H1 (cell line): ENCODE measurements at regions not wholly inside any gene's neighbourhood (a gene's known extent, or its start where the extent isn't known, plus 50 kb on each side); places are given as distances from the start of the nearest gene placed in this dataset.

Experiments used
- CTCF ChIA-PET: fragments of 300-600 bp; sonication (Branson Sonifier 250); formaldehyde crosslinking; loops from one replicate; lab custom pipeline; 2021; ENCODE audit not compliant: partially characterized antibody; lab: Charles Lee
- POLR2A ChIA-PET: fragments of 300-600 bp; sonication (Branson Sonifier 250); formaldehyde crosslinking; loops from one replicate; lab custom pipeline; 2021; ENCODE audit warnings: inconsistent platforms; ENCODE audit not compliant: partially characterized antibody; lab: Charles Lee
- DNase-seq, 2 experiments: peaks; one replicate each; pipeline versions ENCODE4 v3.0.0 to v3.0.0-alpha.2; 2010 to 2022; ENCODE audit warnings: low spot score in 2 of 2, low read depth in 1 of 2, mixed read lengths in 1 of 2
- FAIRE-seq: peaks from 2 replicates; lab custom pipeline; 2011; peaks lifted over from hg19 to GRCh38; lab: Jason Lieb, UNC
- H2AFZ ChIP-seq: 2 replicates; pipeline ENCODE4 v1.8.1; 2012; ENCODE audit warnings: low read length, inconsistent platforms
- H2AK5ac ChIP-seq: 2 replicates; pipeline ENCODE4 v1.6.1; 2013; ENCODE audit warnings: low read depth, low read length
- H2BK120ac ChIP-seq: replicated peaks from 2 replicates; pipeline ENCODE3; 2013; ENCODE audit warnings: low read depth, low read length, inconsistent platforms
- H2BK12ac ChIP-seq: 2 replicates; pipeline ENCODE4 v1.6.1; 2013; ENCODE audit warnings: low read depth, low read length
- H2BK15ac ChIP-seq: 2 replicates; pipeline ENCODE4 v1.6.1; 2013; ENCODE audit warnings: low read length
- H2BK20ac ChIP-seq: 2 replicates; pipeline ENCODE4 v1.6.1; 2013; ENCODE audit warnings: low read length
- H2BK5ac ChIP-seq: 2 replicates; pipeline ENCODE4 v1.6.1; 2013; ENCODE audit warnings: low read depth, low read length
- H3K14ac ChIP-seq: 2 replicates; pipeline ENCODE4 v1.6.1; 2013; ENCODE audit warnings: inconsistent platforms; ENCODE audit not compliant: insufficient read length
- H3K18ac ChIP-seq: 2 replicates; pipeline ENCODE4 v1.6.1; 2013; ENCODE audit warnings: low read length; ENCODE audit errors: extremely low read depth
- H3K23ac ChIP-seq: 2 replicates; pipeline ENCODE4 v1.6.1; 2013; ENCODE audit warnings: inconsistent platforms; ENCODE audit not compliant: insufficient read length
- H3K23me2 ChIP-seq: 2 replicates; pipeline ENCODE4 v1.6.1; 2013; ENCODE audit warnings: low read depth, low read length
- H3K27ac ChIP-seq: 2 replicates; pipeline ENCODE4 v1.6.1; 2011; ENCODE audit warnings: low read depth, low read length, inconsistent platforms
- H3K27me3 ChIP-seq, 4 experiments: replicated peaks in 1 of 4; 1 replicate in 1 of 4; 2 replicates in 3 of 4; pipeline versions ENCODE4 v1.6.1 to v1.8.1; 2011 to 2013; ENCODE audit warnings: low read length in 3 of 4, mild to moderate bottlenecking in 3 of 4, inconsistent platforms in 2 of 4, mixed read lengths in 2 of 4, moderate library complexity in 1 of 4; ENCODE audit not compliant: control insufficient read depth in 3 of 4, insufficient read depth in 3 of 4; ENCODE audit errors: extremely low read depth in 1 of 4
- H3K36me3 ChIP-seq, 4 experiments: 2 replicates each; pipeline versions ENCODE4 v1.6.1 to v1.8.1; 2011 to 2013; ENCODE audit warnings: mild to moderate bottlenecking in 4 of 4, low read length in 3 of 4, moderate library complexity in 2 of 4, control low read depth in 1 of 4, inconsistent platforms in 1 of 4; ENCODE audit not compliant: insufficient read depth in 4 of 4, control insufficient read depth in 2 of 4
- H3K4ac ChIP-seq: replicated peaks from 2 replicates; pipeline ENCODE3; 2013; ENCODE audit warnings: low read length, low read depth, mixed read lengths, inconsistent platforms; ENCODE audit not compliant: insufficient read length
- H3K4me1 ChIP-seq, 4 experiments: replicated peaks in 1 of 4; 1 replicate in 1 of 4; 2 replicates in 3 of 4; pipeline versions ENCODE4 v1.6.1 to v1.8.1; 2011 to 2013; ENCODE audit warnings: low read length in 3 of 4, inconsistent platforms in 2 of 4, mixed read lengths in 1 of 4; ENCODE audit not compliant: insufficient read depth in 4 of 4, control insufficient read depth in 3 of 4
- H3K4me2 ChIP-seq, 2 experiments: 2 replicates each; pipeline versions ENCODE4 v1.6.1 to v1.8.1; 2011 to 2013; ENCODE audit warnings: low read depth in 2 of 2, low read length in 2 of 2, control low read depth in 1 of 2, inconsistent platforms in 1 of 2, mild to moderate bottlenecking in 1 of 2; ENCODE audit not compliant: insufficient read depth in 1 of 2
- H3K4me3 ChIP-seq, 4 experiments: fragments of 200-600, 300-600 bp in 1 of 4; sonication (generic), shearing (Covaris generic), sonication (Bioruptor Twin) in 1 of 4; 2 replicates each; pipeline versions ENCODE4 v1.5.1 to v1.8.1; 2011 to 2016; ENCODE audit warnings: low read length in 4 of 4, low read depth in 3 of 4, control low read depth in 2 of 4, inconsistent platforms in 2 of 4, mild to moderate bottlenecking in 2 of 4, mixed read lengths in 1 of 4, moderate library complexity in 1 of 4; ENCODE audit not compliant: insufficient read depth in 2 of 4; ENCODE audit errors: extremely low read depth in 1 of 4
- H3K56ac ChIP-seq: replicated peaks from 2 replicates; pipeline ENCODE3; 2013; ENCODE audit warnings: low read depth, mild to moderate bottlenecking, mixed read lengths, low read length, inconsistent platforms; ENCODE audit not compliant: insufficient read length
- H3K79me1 ChIP-seq: 2 replicates; pipeline ENCODE4 v1.6.1; 2013; ENCODE audit warnings: low read depth, low read length, control low read depth
- H3K79me2 ChIP-seq, 2 experiments: 2 replicates each; pipeline versions ENCODE4 v1.6.1 to v1.8.1; 2012 to 2013; ENCODE audit warnings: low read length in 2 of 2, mild to moderate bottlenecking in 2 of 2, inconsistent platforms in 1 of 2; ENCODE audit not compliant: insufficient read depth in 2 of 2, control insufficient read depth in 1 of 2
- H3K9ac ChIP-seq, 4 experiments: replicated peaks in 1 of 4; 1 replicate in 1 of 4; 2 replicates in 3 of 4; pipeline versions ENCODE4 v1.6.1 to v1.8.1; 2011 to 2013; ENCODE audit warnings: low read depth in 3 of 4, low read length in 3 of 4, control low read depth in 2 of 4, mild to moderate bottlenecking in 2 of 4, moderate library complexity in 2 of 4, inconsistent platforms in 1 of 4; ENCODE audit errors: extremely low read depth in 1 of 4
- H3K9me3 ChIP-seq, 2 experiments: 2 replicates each; pipeline versions ENCODE4 v1.6.1 to v1.8.1; 2012 to 2013; ENCODE audit warnings: mild to moderate bottlenecking in 2 of 2, moderate library complexity in 2 of 2, control low read depth in 1 of 2, inconsistent platforms in 1 of 2, low read depth in 1 of 2, low read length in 1 of 2, mixed read lengths in 1 of 2; ENCODE audit not compliant: insufficient read depth in 2 of 2
- H4K20me1 ChIP-seq, 2 experiments: replicated peaks in 1 of 2; 2 replicates each; pipeline versions ENCODE3 to v1.8.1; 2011 to 2013; ENCODE audit warnings: inconsistent platforms in 2 of 2, low read length in 2 of 2, mild to moderate bottlenecking in 1 of 2; ENCODE audit not compliant: insufficient read depth in 2 of 2, control insufficient read depth in 1 of 2
- H4K5ac ChIP-seq: 2 replicates; pipeline ENCODE4 v1.6.1; 2013; ENCODE audit warnings: low read length, low read depth, mixed read lengths, inconsistent platforms; ENCODE audit not compliant: insufficient read length
- H4K8ac ChIP-seq: 2 replicates; pipeline ENCODE4 v1.8.0; 2013; ENCODE audit warnings: mild to moderate bottlenecking, moderate library complexity, low read length, inconsistent platforms; ENCODE audit not compliant: insufficient read depth; ENCODE audit errors: extremely low read depth
- H4K91ac ChIP-seq: replicated peaks from 2 replicates; pipeline ENCODE3; 2013; ENCODE audit warnings: low read length, mixed read lengths, inconsistent platforms; ENCODE audit not compliant: insufficient read length
- ASH2L ChIP-seq: fragments of 200-600, 300-600 bp; sonication (generic); IDR thresholded peaks from one replicate; pipeline ENCODE4 v1.7.1; 2017; ENCODE audit warnings: low read length
- CEBPB ChIP-seq: IDR thresholded peaks from 2 replicates; pipeline ENCODE4 v1.6.1; 2012; ENCODE audit warnings: low read depth, low read length
- CTBP2 ChIP-seq: IDR thresholded peaks from 2 replicates; pipeline ENCODE4 v1.7.0; 2011; ENCODE audit warnings: borderline replicate concordance, mild to moderate bottlenecking, moderate library complexity, mixed read lengths, low read length; ENCODE audit not compliant: insufficient read depth, insufficient read length
- JUN ChIP-seq: IDR thresholded peaks from 2 replicates; pipeline ENCODE4 v1.6.1; 2011; ENCODE audit warnings: low read depth, mild to moderate bottlenecking, improper control_type of control experiment, low read length
- SAP30 ChIP-seq: fragments of 300-600 bp; sonication (generic); IDR thresholded peaks from 2 replicates; pipeline ENCODE4 v1.7.1; 2012; ENCODE audit warnings: low read length, moderate library complexity, mild to moderate bottlenecking, inconsistent platforms; ENCODE audit not compliant: insufficient read depth, insufficient replicate concordance
- SIX5 ChIP-seq: IDR thresholded peaks from 2 replicates; pipeline ENCODE4 v1.6.1; 2011; ENCODE audit warnings: mild to moderate bottlenecking, low read depth, low read length
- ZNF274 ChIP-seq: IDR thresholded peaks from 2 replicates; pipeline ENCODE4 v1.7.0; 2012; ENCODE audit warnings: low read length, borderline replicate concordance; ENCODE audit errors: extremely low read depth
- WGBS, 2 experiments: shearing (Covaris generic) in 1 of 2; methylation state at CpG; one replicate each; pipeline versions ENCODE4 v1.1.6 to v1.1.7; 2013 to 2015; ENCODE audit warnings: low lambda C conversion rate in 2 of 2, mixed read lengths in 2 of 2, inconsistent platforms in 1 of 2, low coverage in 1 of 2, missing lambda C conversion rate in 1 of 2; ENCODE audit not compliant: insufficient replicate concordance in 2 of 2, insufficient coverage in 1 of 2, insufficient read length in 1 of 2; ENCODE audit errors: extremely low coverage in 1 of 2, missing lambda C conversion rate in 1 of 2; 5-methylcytosine and 5-hydroxymethylcytosine counted together

- no peaks in the 10 kb centered on the region for H3K79me1 ChIP-seq
- no peak for DNase-seq
- no peak overlapping the region for H2AFZ ChIP-seq
- TF ChIP-seq SAP30 (no peak), CTBP2 (no peak), ASH2L (no peak), ZNF274 (no peak), JUN (no peak), SIX5 (no peak), CEBPB (no peak)
- TF ChIP-seq, all 59 proteins: peak for 0
- no peak overlapping the region for H3K4ac ChIP-seq
- ChIA-PET POLR2A (interaction anchor here (0.6 to 1.4 kb wide), 4 partner anchors 9 to 395 kb away, joined by 3 to 6 read pairs (median 3); no protein-coding TSS in a partner anchor), CTCF (interaction anchor here (0.5 to 2.1 kb wide), 7 partner anchors 9 to 421 kb away, joined by 3 to 11 read pairs (median 3); no protein-coding TSS in a partner anchor)
- H3K18ac ChIP-seq = no peak overlapping the region
- no peak overlapping the region for H2BK120ac ChIP-seq
- no peak overlapping the region for H3K56ac ChIP-seq
- H3K36me3 ChIP-seq = no peaks in the 10 kb centered on the region
- no peak overlapping the region for H4K5ac ChIP-seq
- H3K4me1 ChIP-seq = peaks cover 3 to 21% (median 11%) of the 10 kb centered on the region in 4 experiments; a peak in 5 of 7 replicates
- no peak overlapping the region for H4K91ac ChIP-seq
- no peaks in the 10 kb centered on the region for H3K23me2 ChIP-seq
- no peak overlapping the region for H4K8ac ChIP-seq
- H4K20me1 ChIP-seq = peaks cover 0 to 1% of the 10 kb centered on the region in 2 experiments
- no peaks in the 10 kb centered on the region for H3K9me3 ChIP-seq
- no peak overlapping the region for H3K4me3 ChIP-seq
- peaks cover 0 to 55% of the 10 kb centered on the region in 2 experiments; a peak in 3 of 4 replicates for H3K79me2 ChIP-seq
- WGBS, 2 experiments = 90% methylated on average over 11 of the region's 11 CpGs; no CpG with 5 or more reads in 1 of the 2 experiments
- H2AK5ac ChIP-seq = no peak overlapping the region
- no peak overlapping the region for H3K9ac ChIP-seq
- no peak overlapping the region for H2BK12ac ChIP-seq
- no peak overlapping the region for H3K23ac ChIP-seq
- no peak overlapping the region for H3K27ac ChIP-seq
- H3K14ac ChIP-seq = no peak overlapping the region
- no peaks in the 10 kb centered on the region for H3K27me3 ChIP-seq
- H2BK5ac ChIP-seq = no peak overlapping the region
- H2BK15ac ChIP-seq = no peak overlapping the region
- no peak overlapping the region for H3K4me2 ChIP-seq
- no peak for FAIRE-seq
- no peak overlapping the region for H2BK20ac ChIP-seq
Observed at GRCh38 chr14:89493877-89494634, 77.0 kb upstream of the FOXN3 start.
